ENCODE measurements at regions not wholly inside any gene's neighbourhood (a gene's known extent, or its start where the extent isn't known, plus 50 kb on each side); places are given as distances from the start of the nearest gene placed in this dataset.
A peak's percentile ranks its signal among the peaks of the same experiment; 100 is the strongest.

- TF ChIP-seq ZNF274 (CRISPR knock-in tag; IDR thresholded peaks at IDR 0.05), result no peak
- 0 out of 2 replicates have a peak, but pooled peaks have one; percentile 16 for TF ChIP-seq CTCF (CRISPR knock-in tag; IDR thresholded peaks at IDR 0.05)
- TF ChIP-seq NFYC (CRISPR knock-in tag; IDR thresholded peaks at IDR 0.05), result no peak
- TF ChIP-seq CREB1 (IDR thresholded peaks at IDR 0.05), result no peak
- no peak for TF ChIP-seq CREB1 (CRISPR knock-in tag; IDR thresholded peaks at IDR 0.05)
- TF ChIP-seq MAX (IDR thresholded peaks at IDR 0.05), result no peak
- no peak for TF ChIP-seq ZNF761 (CRISPR knock-in tag; conservative IDR thresholded peaks at IDR 0.05)
- no peak for TF ChIP-seq MAZ (IDR thresholded peaks at IDR 0.05; ENCODE audit: borderline replicate concordance, low read depth, low read length)
- no peak for TF ChIP-seq MAZ (CRISPR knock-in tag; IDR thresholded peaks at IDR 0.05; ENCODE audit: low read depth)
- TF ChIP-seq TBX2 (CRISPR knock-in tag; IDR thresholded peaks at IDR 0.05; ENCODE audit: borderline replicate concordance), result no peak
- TF ChIP-seq TOE1 (CRISPR knock-in tag; IDR thresholded peaks at IDR 0.05), result no peak
- no peak for TF ChIP-seq TBP (CRISPR knock-in tag; IDR thresholded peaks at IDR 0.05)
- no peak for TF ChIP-seq ZBTB7A (CRISPR knock-in tag; IDR thresholded peaks at IDR 0.05)
- no peak for TF ChIP-seq DNMT3B (CRISPR knock-in tag; conservative IDR thresholded peaks at IDR 0.05)
Measured at GRCh38 chr6:84568971-84569370, 195.4 kb downstream of the TBX18 start.
